ENCODE measurements at regions not wholly inside any gene's neighbourhood (a gene's known extent, or its start where the extent isn't known, plus 50 kb on each side); places are given as distances from the start of the nearest gene placed in this dataset.

- TF ChIP-seq, protein P1, sequence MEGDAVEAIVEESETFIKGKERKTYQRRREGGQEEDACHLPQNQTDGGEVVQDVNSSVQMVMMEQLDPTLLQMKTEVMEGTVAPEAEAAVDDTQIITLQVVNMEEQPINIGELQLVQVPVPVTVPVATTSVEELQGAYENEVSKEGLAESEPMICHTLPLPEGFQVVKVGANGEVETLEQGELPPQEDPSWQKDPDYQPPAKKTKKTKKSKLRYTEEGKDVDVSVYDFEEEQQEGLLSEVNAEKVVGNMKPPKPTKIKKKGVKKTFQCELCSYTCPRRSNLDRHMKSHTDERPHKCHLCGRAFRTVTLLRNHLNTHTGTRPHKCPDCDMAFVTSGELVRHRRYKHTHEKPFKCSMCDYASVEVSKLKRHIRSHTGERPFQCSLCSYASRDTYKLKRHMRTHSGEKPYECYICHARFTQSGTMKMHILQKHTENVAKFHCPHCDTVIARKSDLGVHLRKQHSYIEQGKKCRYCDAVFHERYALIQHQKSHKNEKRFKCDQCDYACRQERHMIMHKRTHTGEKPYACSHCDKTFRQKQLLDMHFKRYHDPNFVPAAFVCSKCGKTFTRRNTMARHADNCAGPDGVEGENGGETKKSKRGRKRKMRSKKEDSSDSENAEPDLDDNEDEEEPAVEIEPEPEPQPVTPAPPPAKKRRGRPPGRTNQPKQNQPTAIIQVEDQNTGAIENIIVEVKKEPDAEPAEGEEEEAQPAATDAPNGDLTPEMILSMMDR (IDR thresholded peaks at IDR 0.05; ENCODE audit: low read depth, low read length), result no peak
- DNase-seq (ENCODE audit: extremely low read depth, low read depth), result no peak
These were observed 261.4 kb upstream of the TMTC1 start for GRCh38 chr12:30045171-30045570.

DNA sequence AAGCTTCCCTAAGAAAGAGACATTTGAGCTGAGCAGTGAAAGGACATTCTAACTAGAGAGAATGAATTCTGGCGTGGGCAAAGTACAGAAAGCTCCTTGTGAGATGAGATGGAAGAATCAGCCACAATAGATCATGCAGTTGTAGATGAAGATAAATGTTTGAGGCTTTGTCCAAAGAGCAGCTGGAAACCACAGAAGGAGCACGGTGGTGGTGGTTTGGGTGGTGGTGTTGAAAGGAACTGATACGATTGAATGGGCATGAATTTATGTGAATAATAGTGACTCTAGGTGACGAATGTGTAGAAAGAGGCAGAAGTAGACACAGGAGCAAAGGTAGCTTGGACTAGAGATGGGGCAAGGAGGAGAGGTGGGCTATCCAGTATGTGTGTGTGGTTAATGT is 260.5 kb upstream of the TMTC1 start:
- TF ChIP-seq, protein P1 (IDR thresholded peaks at IDR 0.05; ENCODE audit: low read depth, low read length), result no peak
- DNase-seq (ENCODE audit: extremely low read depth, low read depth), result no peak

DNA sequence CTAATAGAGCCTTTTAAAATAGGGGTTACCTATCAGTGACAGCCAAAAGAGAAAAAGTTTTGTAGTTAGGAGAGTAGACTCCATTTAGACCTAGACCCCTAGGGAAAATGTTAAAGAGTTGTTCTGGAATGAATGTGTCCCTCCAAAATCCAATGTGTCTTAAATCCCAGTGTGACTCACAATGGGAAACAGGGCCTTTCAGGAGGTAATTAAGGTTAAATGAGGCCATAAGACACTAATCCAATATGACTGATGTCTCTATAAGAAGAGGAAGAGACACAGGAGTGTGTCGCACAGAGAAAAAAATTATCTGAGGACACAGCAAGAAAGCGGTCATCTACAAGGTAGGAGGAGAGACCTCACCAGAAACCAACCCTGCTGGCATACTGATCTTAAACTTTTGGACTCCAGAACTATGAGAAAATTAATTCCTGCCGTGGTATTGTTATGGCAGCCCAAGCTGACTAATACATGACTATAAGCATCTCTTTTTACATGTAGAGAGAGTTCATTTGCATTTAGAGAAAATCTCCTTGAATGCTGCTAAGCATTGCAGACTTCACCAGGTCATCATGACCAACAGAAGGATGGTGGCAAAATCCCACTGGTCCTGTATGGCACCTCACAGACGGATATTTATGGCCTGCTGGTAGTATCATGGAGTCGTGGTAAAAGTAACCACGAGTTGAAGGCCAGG is 259.6 kb upstream of the TMTC1 start:
- TF ChIP-seq, protein P1 (IDR thresholded peaks at IDR 0.05; ENCODE audit: low read depth, low read length), result no peak
- no peak for DNase-seq (ENCODE audit: extremely low read depth, low read depth)

DNA sequence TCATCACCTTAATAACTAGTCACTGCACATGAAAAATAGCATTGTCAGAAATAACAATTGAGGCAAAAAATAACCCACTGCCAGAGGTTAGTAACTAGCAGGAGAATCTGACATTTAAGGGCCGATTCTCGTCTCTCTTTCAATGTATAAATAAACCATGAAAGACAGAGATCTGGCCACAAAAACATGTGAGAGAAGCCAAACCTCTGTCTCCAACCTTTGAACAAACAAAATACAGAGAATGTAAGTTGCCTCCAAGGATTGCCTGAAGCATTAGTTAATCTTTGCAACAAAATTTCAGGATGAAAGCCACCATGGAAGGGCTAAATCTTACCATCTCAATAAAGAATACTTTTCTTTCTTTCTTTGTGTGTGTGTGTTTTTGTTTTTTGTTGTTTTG is 257.4 kb upstream of the TMTC1 start:
- no peak for DNase-seq (ENCODE audit: extremely low read depth, low read depth)
- TF ChIP-seq, protein P1 (IDR thresholded peaks at IDR 0.05; ENCODE audit: low read depth, low read length), result no peak

- TF ChIP-seq, protein P1 (IDR thresholded peaks at IDR 0.05; ENCODE audit: low read depth, low read length), result no peak
- no peak for DNase-seq (ENCODE audit: extremely low read depth, low read depth)
These were observed 247.1 kb upstream of the TMTC1 start for GRCh38 chr12:30030693-30031374.

- peak; percentile 23 for DNase-seq (ENCODE audit: extremely low read depth, low read depth)
These were observed 243.0 kb upstream of the TMTC1 start for GRCh38 chr12:30026621-30027234.

More at GRCh38 chr12:30026621-30027234, 243.0 kb upstream of the TMTC1 start:
- TF ChIP-seq, protein P1 (IDR thresholded peaks at IDR 0.05; ENCODE audit: low read depth, low read length), result no peak

Measured in AG09319 (cell line).